ENCODE measurements at regions not wholly inside any gene's neighbourhood (a gene's known extent, or its start where the extent isn't known, plus 50 kb on each side); places are given as distances from the start of the nearest gene placed in this dataset.

GRCh38 chr9:129482521-129483414 is 138.1 kb downstream of the C9orf50 start:
- TF ChIP-seq CTCF (IDR thresholded peaks at IDR 0.05) (no peak), POLR2A (IDR thresholded peaks at IDR 0.05) (peak; percentile 34 to 60 (median 48))

Data from body of pancreas (tissue), 4 donors.